T-helper 1 cell treated with Interleukin-12 subunit alpha and Interleukin-12 subunit beta and Interleukin-4 antibody, amounts not matched to agents 30 μg/mL and 1 μg/mL, for 36 hours (primary cell): ENCODE measurements at regions not wholly inside any gene's neighbourhood (a gene's known extent, or its start where the extent isn't known, plus 50 kb on each side); places are given as distances from the start of the nearest gene placed in this dataset.

Experiments used
- H3K27ac Mint-ChIP-seq: one replicate; pipeline ENCODE4 v1.8.0; 2021; ENCODE audit warnings: mild to moderate bottlenecking, mixed read lengths
- H3K27me3 Mint-ChIP-seq: one replicate; pipeline ENCODE4 v1.8.0; 2021; ENCODE audit warnings: low read depth, mixed read lengths
- H3K36me3 Mint-ChIP-seq: one replicate; pipeline ENCODE4 v1.8.0; 2021; ENCODE audit warnings: low read depth, mixed read lengths
- H3K4me1 Mint-ChIP-seq: one replicate; pipeline ENCODE4 v1.8.0; 2021; ENCODE audit warnings: low read depth, mixed read lengths
- H3K4me3 Mint-ChIP-seq: one replicate; pipeline ENCODE4 v1.8.0; 2021; ENCODE audit warnings: mild to moderate bottlenecking, moderate library complexity, mixed read lengths
- H3K9me3 Mint-ChIP-seq: one replicate; pipeline ENCODE4 v1.8.0; 2021; ENCODE audit warnings: mixed read lengths

- Mint-ChIP-seq H3K36me3 (no peaks in the 10 kb centered on the region), H3K4me3 (no peak overlapping the region), H3K4me1 (no peaks in the 10 kb centered on the region), H3K27ac (no peak overlapping the region), H3K9me3 (peaks cover 3% of the 10 kb centered on the region), H3K27me3 (no peaks in the 10 kb centered on the region)
Observed at GRCh38 chr11:105553025-105553424, 56.8 kb upstream of the GRIA4 start.

- H3K9me3 Mint-ChIP-seq: peaks cover 3% of the 10 kb centered on the region
- H3K4me1 Mint-ChIP-seq: no peaks in the 10 kb centered on the region
- H3K4me3 Mint-ChIP-seq: no peak overlapping the region
- H3K27ac Mint-ChIP-seq: no peak overlapping the region
- no peaks in the 10 kb centered on the region for H3K36me3 Mint-ChIP-seq
- H3K27me3 Mint-ChIP-seq: no peaks in the 10 kb centered on the region
Observed at GRCh38 chr11:105548359-105548758, 61.5 kb upstream of the GRIA4 start.

- Mint-ChIP-seq H3K36me3 (no peaks in the 10 kb centered on the region), H3K4me3 (no peak overlapping the region), H3K27ac (no peak overlapping the region), H3K27me3 (no peaks in the 10 kb centered on the region), H3K9me3 (no peaks in the 10 kb centered on the region), H3K4me1 (no peaks in the 10 kb centered on the region)
Observed at GRCh38 chr11:105538588-105538987, 71.3 kb upstream of the GRIA4 start.

- no peak overlapping the region for H3K27ac Mint-ChIP-seq
- H3K4me3 Mint-ChIP-seq: no peak overlapping the region
- H3K36me3 Mint-ChIP-seq: no peaks in the 10 kb centered on the region
- H3K4me1 Mint-ChIP-seq: no peaks in the 10 kb centered on the region
- H3K9me3 Mint-ChIP-seq: no peaks in the 10 kb centered on the region
- no peaks in the 10 kb centered on the region for H3K27me3 Mint-ChIP-seq
Observed at GRCh38 chr11:105537531-105537930, 72.3 kb upstream of the GRIA4 start.

- H3K4me3 Mint-ChIP-seq: no peak overlapping the region
- H3K27me3 Mint-ChIP-seq: no peaks in the 10 kb centered on the region
- no peak overlapping the region for H3K27ac Mint-ChIP-seq
- H3K4me1 Mint-ChIP-seq: no peaks in the 10 kb centered on the region
- H3K9me3 Mint-ChIP-seq: no peaks in the 10 kb centered on the region
- H3K36me3 Mint-ChIP-seq: no peaks in the 10 kb centered on the region
Observed at GRCh38 chr11:105524286-105524685, 85.6 kb upstream of the GRIA4 start.

GRCh38 chr11:105520706-105521345, 89.0 kb upstream of the GRIA4 start:
- H3K9me3 Mint-ChIP-seq: no peaks in the 10 kb centered on the region
- H3K4me3 Mint-ChIP-seq: no peak overlapping the region
- no peak overlapping the region for H3K27ac Mint-ChIP-seq
- no peaks in the 10 kb centered on the region for H3K36me3 Mint-ChIP-seq
- no peaks in the 10 kb centered on the region for H3K4me1 Mint-ChIP-seq
- no peaks in the 10 kb centered on the region for H3K27me3 Mint-ChIP-seq

- no peaks in the 10 kb centered on the region for H3K4me1 Mint-ChIP-seq
- no peaks in the 10 kb centered on the region for H3K27me3 Mint-ChIP-seq
- no peaks in the 10 kb centered on the region for H3K36me3 Mint-ChIP-seq
- no peaks in the 10 kb centered on the region for H3K9me3 Mint-ChIP-seq
- H3K27ac Mint-ChIP-seq: no peak overlapping the region
- H3K4me3 Mint-ChIP-seq: no peak overlapping the region
Observed at GRCh38 chr11:105507496-105508254, 102.2 kb upstream of the GRIA4 start.

GRCh38 chr11:105492010-105492409, 117.9 kb upstream of the GRIA4 start:
- Mint-ChIP-seq H3K4me3 (no peak overlapping the region), H3K9me3 (no peaks in the 10 kb centered on the region), H3K4me1 (no peaks in the 10 kb centered on the region), H3K36me3 (no peaks in the 10 kb centered on the region), H3K27ac (no peak overlapping the region), H3K27me3 (no peaks in the 10 kb centered on the region)

GRCh38 chr11:105491394-105491793, 118.5 kb upstream of the GRIA4 start:
- Mint-ChIP-seq H3K9me3 (no peaks in the 10 kb centered on the region), H3K4me3 (no peak overlapping the region), H3K36me3 (no peaks in the 10 kb centered on the region), H3K27me3 (no peaks in the 10 kb centered on the region), H3K4me1 (no peaks in the 10 kb centered on the region), H3K27ac (no peak overlapping the region)

- Mint-ChIP-seq H3K27me3 (no peaks in the 10 kb centered on the region), H3K36me3 (no peaks in the 10 kb centered on the region), H3K4me1 (no peaks in the 10 kb centered on the region), H3K27ac (no peak overlapping the region), H3K9me3 (no peaks in the 10 kb centered on the region), H3K4me3 (no peak overlapping the region)
Observed at GRCh38 chr11:105490333-105490732, 119.5 kb upstream of the GRIA4 start.

GRCh38 chr11:105489446-105489845, 120.4 kb upstream of the GRIA4 start:
- Mint-ChIP-seq H3K4me3 (no peak overlapping the region), H3K9me3 (no peaks in the 10 kb centered on the region), H3K27me3 (no peaks in the 10 kb centered on the region), H3K27ac (no peak overlapping the region), H3K4me1 (no peaks in the 10 kb centered on the region), H3K36me3 (no peaks in the 10 kb centered on the region)

- H3K36me3 Mint-ChIP-seq: no peaks in the 10 kb centered on the region
- H3K27ac Mint-ChIP-seq: no peak overlapping the region
- no peaks in the 10 kb centered on the region for H3K27me3 Mint-ChIP-seq
- no peak overlapping the region for H3K4me3 Mint-ChIP-seq
- no peaks in the 10 kb centered on the region for H3K4me1 Mint-ChIP-seq
- no peaks in the 10 kb centered on the region for H3K9me3 Mint-ChIP-seq
Observed at GRCh38 chr11:105486929-105487328, 122.9 kb upstream of the GRIA4 start.

- no peak overlapping the region for H3K27ac Mint-ChIP-seq
- no peak overlapping the region for H3K4me3 Mint-ChIP-seq
- no peaks in the 10 kb centered on the region for H3K36me3 Mint-ChIP-seq
- H3K9me3 Mint-ChIP-seq: no peaks in the 10 kb centered on the region
- H3K27me3 Mint-ChIP-seq: no peaks in the 10 kb centered on the region
- no peaks in the 10 kb centered on the region for H3K4me1 Mint-ChIP-seq
Observed at GRCh38 chr11:105469931-105470330, 139.9 kb upstream of the GRIA4 start.

- Mint-ChIP-seq H3K27ac (no peak overlapping the region), H3K27me3 (no peaks in the 10 kb centered on the region), H3K4me1 (no peaks in the 10 kb centered on the region), H3K36me3 (no peaks in the 10 kb centered on the region), H3K4me3 (no peak overlapping the region), H3K9me3 (no peaks in the 10 kb centered on the region)
Observed at GRCh38 chr11:105468154-105468553, 141.7 kb upstream of the GRIA4 start.

GRCh38 chr11:105466582-105467228, 143.2 kb upstream of the GRIA4 start:
- Mint-ChIP-seq H3K4me3 (no peak overlapping the region), H3K9me3 (no peaks in the 10 kb centered on the region), H3K4me1 (no peaks in the 10 kb centered on the region)

More at GRCh38 chr11:105466582-105467228, 143.2 kb upstream of the GRIA4 start:
- no peaks in the 10 kb centered on the region for H3K36me3 Mint-ChIP-seq
- H3K27me3 Mint-ChIP-seq: no peaks in the 10 kb centered on the region
- no peak overlapping the region for H3K27ac Mint-ChIP-seq
